Fibroblast of pulmonary artery (primary cell): ENCODE measurements at regions not wholly inside any gene's neighbourhood (a gene's known extent, or its start where the extent isn't known, plus 50 kb on each side); places are given as distances from the start of the nearest gene placed in this dataset.

Experiments
- DNase-seq: peaks from one replicate; pipeline ENCODE4 v3.0.0-alpha.2; 2010; ENCODE audit warnings: low read depth
- H3K4me3 ChIP-seq: replicated peaks from 2 replicates; pipeline ENCODE4 v1.5.1; 2011; ENCODE audit warnings: low read depth, mild to moderate bottlenecking, control low read depth, low read length, moderate library complexity
- CTCF ChIP-seq: IDR thresholded peaks from 2 replicates; pipeline ENCODE4 v1.5.1; 2011; ENCODE audit warnings: mild to moderate bottlenecking, control low read depth, low read length, inconsistent platforms; ENCODE audit errors: missing control alignments

- peak overlapping the region; percentile 50 for H3K4me3 ChIP-seq
- DNase-seq = peak; percentile 57
- no peak for TF ChIP-seq CTCF
Observed at GRCh38 chr6:27630727-27631608, 158.1 kb upstream of the ZNF184 start.

GRCh38 chr6:27624694-27625262, 151.9 kb upstream of the ZNF184 start:
- DNase-seq = no peak
- H3K4me3 ChIP-seq = no peak overlapping the region
- TF ChIP-seq CTCF = no peak

GRCh38 chr6:27623103-27623502, 150.2 kb upstream of the ZNF184 start:
- no peak for DNase-seq

GRCh38 chr6:27619436-27619835, 146.5 kb upstream of the ZNF184 start:
- DNase-seq = no peak
- no peak overlapping the region for H3K4me3 ChIP-seq
- no peak for TF ChIP-seq CTCF

More at GRCh38 chr6:27623103-27623502, 150.2 kb upstream of the ZNF184 start:
- no peak overlapping the region for H3K4me3 ChIP-seq
- no peak for TF ChIP-seq CTCF

GRCh38 chr6:27617700-27618689, 145.1 kb upstream of the ZNF184 start:
- DNase-seq = peak; percentile 62
- peak overlapping the region; percentile 62 for H3K4me3 ChIP-seq

More at GRCh38 chr6:27617700-27618689, 145.1 kb upstream of the ZNF184 start:
- peak; percentile 14 for TF ChIP-seq CTCF
